ENCODE measurements at regions not wholly inside any gene's neighbourhood (a gene's known extent, or its start where the extent isn't known, plus 50 kb on each side); places are given as distances from the start of the nearest gene placed in this dataset.

- no peak overlapping the region for H3K4me3 ChIP-seq
Observed at GRCh38 chr2:157990173-157990572, 111.5 kb upstream of the UPP2 start.

GRCh38 chr2:157989227-157989626 lies 112.4 kb upstream of the UPP2 start:
- no peak overlapping the region for H3K4me2 ChIP-seq
- H3K9me3 ChIP-seq (replicated peaks in 1 of 11), result no peaks in the 10 kb centered on the region
- no peaks in the 10 kb centered on the region for H3K27me3 ChIP-seq
- no peaks in the 10 kb centered on the region for H3K4me1 ChIP-seq
- H3K27ac ChIP-seq, result no peak overlapping the region
- H4K20me1 ChIP-seq, result no peaks in the 10 kb centered on the region
- no peak for TF ChIP-seq Cebpa-rat (IDR thresholded peaks at IDR 0.05)
- H3K36me3 ChIP-seq, result no peaks in the 10 kb centered on the region
- H3K4me3 ChIP-seq, result no peak overlapping the region
- no peak overlapping the region for H3K9ac ChIP-seq

More at GRCh38 chr2:157990173-157990572, 111.5 kb upstream of the UPP2 start:
- H3K27me3 ChIP-seq, result no peaks in the 10 kb centered on the region
- H4K20me1 ChIP-seq, result no peaks in the 10 kb centered on the region
- no peak overlapping the region for H3K4me2 ChIP-seq
- no peak overlapping the region for H3K27ac ChIP-seq
- H3K9me3 ChIP-seq (replicated peaks in 1 of 11), result no peaks in the 10 kb centered on the region
- no peaks in the 10 kb centered on the region for H3K36me3 ChIP-seq
- H3K4me1 ChIP-seq, result no peaks in the 10 kb centered on the region
- no peak for TF ChIP-seq Cebpa-rat (IDR thresholded peaks at IDR 0.05)
- no peak overlapping the region for H3K9ac ChIP-seq

- Histone ChIP-seq H3K4me3 (no peak overlapping the region), H4K20me1 (no peaks in the 10 kb centered on the region), H3K9ac (no peak overlapping the region), H3K4me1 (no peaks in the 10 kb centered on the region), H3K36me3 (no peaks in the 10 kb centered on the region), H3K27ac (no peak overlapping the region), H3K27me3 (no peaks in the 10 kb centered on the region), H3K4me2 (no peak overlapping the region), H3K9me3 (replicated peaks in 1 of 11) (peaks cover 0 to 3% (median 2%) of the 10 kb centered on the region in 11 experiments; a peak in 7 of 22 replicates)
- no peak for TF ChIP-seq Cebpa-rat (IDR thresholded peaks at IDR 0.05)
Observed at GRCh38 chr2:157986761-157987160, 110.6 kb upstream of the ACVR1 start.

GRCh38 chr2:157984866-157985265 lies 108.7 kb upstream of the ACVR1 start:
- Histone ChIP-seq H3K27ac (no peak overlapping the region), H3K4me3 (no peak overlapping the region), H3K4me1 (no peaks in the 10 kb centered on the region), H3K36me3 (no peaks in the 10 kb centered on the region), H3K27me3 (no peaks in the 10 kb centered on the region), H3K9ac (no peak overlapping the region), H3K4me2 (no peak overlapping the region), H3K9me3 (replicated peaks in 1 of 11) (peaks cover 17 to 22% (median 21%) of the 10 kb centered on the region in 11 experiments), H4K20me1 (no peaks in the 10 kb centered on the region)
- no peak for TF ChIP-seq Cebpa-rat (IDR thresholded peaks at IDR 0.05)

- no peaks in the 10 kb centered on the region for H3K4me1 ChIP-seq
- H3K9me3 ChIP-seq (replicated peaks in 1 of 11), result peaks cover 26 to 32% (median 29%) of the 10 kb centered on the region in 11 experiments
- H3K9ac ChIP-seq, result no peak overlapping the region
- no peak overlapping the region for H3K4me3 ChIP-seq
- no peak for TF ChIP-seq Cebpa-rat (IDR thresholded peaks at IDR 0.05)
- H3K27ac ChIP-seq, result no peak overlapping the region
- H3K4me2 ChIP-seq, result no peak overlapping the region
- no peaks in the 10 kb centered on the region for H3K36me3 ChIP-seq
- H4K20me1 ChIP-seq, result no peaks in the 10 kb centered on the region
- no peaks in the 10 kb centered on the region for H3K27me3 ChIP-seq
Observed at GRCh38 chr2:157980020-157980419, 103.9 kb upstream of the ACVR1 start.

GRCh38 chr2:157971702-157972101 lies 95.6 kb upstream of the ACVR1 start:
- no peaks in the 10 kb centered on the region for H3K4me1 ChIP-seq
- peaks cover 0 to 7% (median 0%) of the 10 kb centered on the region in 11 experiments; a peak in 6 of 22 replicates for H3K9me3 ChIP-seq (replicated peaks in 1 of 11)
- H3K36me3 ChIP-seq, result no peaks in the 10 kb centered on the region
- TF ChIP-seq Cebpa-rat (IDR thresholded peaks at IDR 0.05), result no peak
- H3K27ac ChIP-seq, result no peak overlapping the region
- no peak overlapping the region for H3K4me2 ChIP-seq
- H3K4me3 ChIP-seq, result no peak overlapping the region
- H3K27me3 ChIP-seq, result no peaks in the 10 kb centered on the region
- H3K9ac ChIP-seq, result no peak overlapping the region
- no peaks in the 10 kb centered on the region for H4K20me1 ChIP-seq

- no peaks in the 10 kb centered on the region for H4K20me1 ChIP-seq
- TF ChIP-seq Cebpa-rat (IDR thresholded peaks at IDR 0.05), result no peak
- no peak overlapping the region for H3K4me3 ChIP-seq
- H3K9me3 ChIP-seq (replicated peaks in 1 of 11), result peaks cover 0 to 7% (median 0%) of the 10 kb centered on the region in 11 experiments; a peak in 6 of 22 replicates
- no peaks in the 10 kb centered on the region for H3K27me3 ChIP-seq
- H3K9ac ChIP-seq, result no peak overlapping the region
- H3K36me3 ChIP-seq, result no peaks in the 10 kb centered on the region
- H3K4me1 ChIP-seq, result no peaks in the 10 kb centered on the region
- H3K4me2 ChIP-seq, result no peak overlapping the region
- H3K27ac ChIP-seq, result no peak overlapping the region
Observed at GRCh38 chr2:157967856-157968255, 91.7 kb upstream of the ACVR1 start.

- H3K4me1 ChIP-seq, result no peaks in the 10 kb centered on the region
- no peak overlapping the region for H3K27ac ChIP-seq
- no peak overlapping the region for H3K4me3 ChIP-seq
- H4K20me1 ChIP-seq, result no peaks in the 10 kb centered on the region
- H3K4me2 ChIP-seq, result no peak overlapping the region
- TF ChIP-seq Cebpa-rat (IDR thresholded peaks at IDR 0.05), result no peak
- no peaks in the 10 kb centered on the region for H3K27me3 ChIP-seq
- peaks cover 45 to 56% (median 47%) of the 10 kb centered on the region in 11 experiments for H3K9me3 ChIP-seq (replicated peaks in 1 of 11)
- H3K36me3 ChIP-seq, result no peaks in the 10 kb centered on the region
- H3K9ac ChIP-seq, result no peak overlapping the region
Observed at GRCh38 chr2:157959249-157959648, 83.1 kb upstream of the ACVR1 start.

GRCh38 chr2:157957596-157957995 lies 81.5 kb upstream of the ACVR1 start:
- H4K20me1 ChIP-seq, result no peaks in the 10 kb centered on the region
- H3K4me2 ChIP-seq, result no peak overlapping the region
- H3K27me3 ChIP-seq, result no peaks in the 10 kb centered on the region
- H3K9me3 ChIP-seq (replicated peaks in 1 of 11), result peaks cover 45 to 56% (median 47%) of the 10 kb centered on the region in 11 experiments
- no peaks in the 10 kb centered on the region for H3K4me1 ChIP-seq
- H3K27ac ChIP-seq, result no peak overlapping the region
- no peak overlapping the region for H3K9ac ChIP-seq
- no peaks in the 10 kb centered on the region for H3K36me3 ChIP-seq
- no peak for TF ChIP-seq Cebpa-rat (IDR thresholded peaks at IDR 0.05)
- H3K4me3 ChIP-seq, result no peak overlapping the region

GRCh38 chr2:157952558-157952957 lies 76.4 kb upstream of the ACVR1 start:
- no peak for TF ChIP-seq Cebpa-rat (IDR thresholded peaks at IDR 0.05)
- H3K4me3 ChIP-seq, result no peak overlapping the region
- no peaks in the 10 kb centered on the region for H3K27me3 ChIP-seq
- H4K20me1 ChIP-seq, result no peaks in the 10 kb centered on the region
- H3K4me1 ChIP-seq, result no peaks in the 10 kb centered on the region
- H3K36me3 ChIP-seq, result no peaks in the 10 kb centered on the region
- peaks cover 22 to 30% (median 26%) of the 10 kb centered on the region in 11 experiments for H3K9me3 ChIP-seq (replicated peaks in 1 of 11)
- H3K9ac ChIP-seq, result no peak overlapping the region
- no peak overlapping the region for H3K4me2 ChIP-seq
- no peak overlapping the region for H3K27ac ChIP-seq

Data from BLaER1 treated with 17β-estradiol and CSF1 and Interleukin-3, amounts not matched to agents 10 nM and 100 nM (cell line).